ENCODE measurements at regions not wholly inside any gene's neighbourhood (a gene's known extent, or its start where the extent isn't known, plus 50 kb on each side); places are given as distances from the start of the nearest gene placed in this dataset.

DNA sequence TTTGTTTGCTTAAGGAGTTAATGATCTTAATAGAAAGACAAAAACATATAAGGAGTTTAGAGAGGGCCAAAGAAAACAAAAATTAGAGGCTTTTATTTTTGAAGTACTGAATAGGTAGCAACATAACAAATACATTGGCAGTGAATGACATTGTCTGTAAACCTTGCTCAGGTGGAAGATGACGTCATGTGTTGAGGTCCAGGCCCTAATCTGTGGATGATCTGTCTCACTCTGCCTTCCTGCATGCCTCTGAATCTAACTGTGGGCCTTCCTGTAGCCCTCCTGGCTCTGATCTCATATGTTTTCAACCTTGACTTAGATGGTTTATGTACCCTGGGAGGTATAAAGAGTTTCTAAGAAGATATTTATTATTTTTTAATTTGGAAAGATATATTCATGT lies 58.1 kb upstream of the DYNAP start:
- DNase-seq = no peak

Data from HCEC 1CT (cell line).